ENCODE measurements at regions not wholly inside any gene's neighbourhood (a gene's known extent, or its start where the extent isn't known, plus 50 kb on each side); places are given as distances from the start of the nearest gene placed in this dataset.

GRCh38 chr6:14241255-14242070, 123.9 kb downstream of the CD83 start:
- H2AFZ ChIP-seq (ENCODE audit: low read length): no peak overlapping the region
- in situ Hi-C loops (cut with HindIII; ENCODE audit: extremely low pct_ligation_motif_present, low pct_unique_long_range_greater_than_20kb): no loop called here
- no peaks in the 10 kb centered on the region for H3K27me3 ChIP-seq (ENCODE audit: control insufficient read depth in 1 of 2, insufficient read depth in 2 of 2, low read length in 2 of 2)
- no peak for FAIRE-seq
- no peaks in the 10 kb centered on the region for H3K79me2 ChIP-seq (ENCODE audit: insufficient read depth, low read length)
- ATAC-seq: no peak
- POLR2A ChIA-PET: no interaction called here
- no peak overlapping the region for H3K4me3 ChIP-seq (replicated peaks in 1 of 3; ENCODE audit: insufficient read depth in 1 of 3, low read depth in 2 of 3, low read length in 3 of 3)
- TF ChIP-seq ASH2L (IDR thresholded peaks at IDR 0.05; ENCODE audit: insufficient read length, low read depth, low read length): no peak
- TF ChIP-seq ARNT2 (CRISPR knock-in tag; IDR thresholded peaks at IDR 0.05; ENCODE audit: low read depth): no peak
- peak; percentile 81 for TF ChIP-seq NFE2L2 (IDR thresholded peaks at IDR 0.05; ENCODE audit: low read length)
- TF ChIP-seq MAFK (conservative IDR thresholded peaks at IDR 0.05 in 1 of 2, IDR thresholded peaks at IDR 0.05 in 1 of 2; ENCODE audit: low read length in 2 of 2): peak in 1 of 2 experiments; percentile 13; a peak in 1 of 4 replicates
- TF ChIP-seq KIAA2018 (CRISPR knock-in tag; IDR thresholded peaks at IDR 0.05; ENCODE audit: borderline replicate concordance): no peak
- intact Hi-C loops (cut with micrococcal nuclease; ENCODE audit: unreplicated experiment): no loop called here
- no peak overlapping the region for H3K4me2 ChIP-seq (ENCODE audit: low read depth, low read length)
- 9% methylated on average over 4 of the region's 5 CpGs for WGBS (ENCODE audit: low lambda C conversion rate)
- no peak for DNase-seq (ENCODE audit: low spot score)
- CTCF ChIA-PET (ENCODE audit: low intra/inter-chr PET ratio, low total read pairs): no interaction called here
- no peaks in the 10 kb centered on the region for H3K4me1 ChIP-seq (ENCODE audit: insufficient read depth, low read length)
- no peaks in the 10 kb centered on the region for H3K9me3 ChIP-seq (ENCODE audit: low read length)
- no peaks in the 10 kb centered on the region for H3K36me3 ChIP-seq (replicated peaks in 1 of 2; ENCODE audit: control insufficient read depth in 1 of 2, insufficient read depth in 2 of 2, low read length in 2 of 2)
- H3K9ac ChIP-seq (ENCODE audit: insufficient read depth, low read depth, low read length): no peak overlapping the region
- no peak overlapping the region for H3K27ac ChIP-seq (ENCODE audit: extremely low read length, insufficient read depth, low read length)
- H4K20me1 ChIP-seq (ENCODE audit: insufficient read depth, low read length): no peaks in the 10 kb centered on the region
- no TSS peak for BruUV-seq (replicated peaks)

All from HepG2 (cell line).